Prostate gland (tissue), 2 donors: ENCODE measurements at regions not wholly inside any gene's neighbourhood (a gene's known extent, or its start where the extent isn't known, plus 50 kb on each side); places are given as distances from the start of the nearest gene placed in this dataset.
"Not testable (repeated sequence)": the region's sequence is repeated elsewhere in the genome, so short reads cannot be mapped to it uniquely, and the experiment has no call there.

Source experiments
- DNase-seq: peaks from one replicate; pipeline ENCODE4 v3.0.0-alpha.2; 2019; ENCODE audit warnings: low spot score
- H3K27ac ChIP-seq, 2 donors: fragments of 200-600 bp; sonication (generic); 2 replicates each; pipeline ENCODE4 v1.5.1; 2017 to 2019
- H3K27me3 ChIP-seq: fragments of 200-600 bp; sonication (generic); replicated peaks from 2 replicates; pipeline ENCODE4 v1.5.1; 2019; ENCODE audit not compliant: insufficient read depth
- H3K36me3 ChIP-seq, 2 donors: fragments of 200-600 bp; sonication (generic); 1 replicate in 1 of 2; 2 replicates in 1 of 2; pipeline versions ENCODE4 v1.5.1 to v1.8.1; 2017 to 2019
- H3K4me1 ChIP-seq: fragments of 200-600 bp; sonication (generic); replicated peaks from 2 replicates; pipeline ENCODE4 v1.5.1; 2019
- H3K4me3 ChIP-seq, 2 donors: fragments of 200-600 bp; sonication (generic); 2 replicates each; pipeline ENCODE4 v1.5.1; 2017 to 2019
- H3K9me3 ChIP-seq: fragments of 200-600 bp; sonication (generic); 2 replicates; pipeline ENCODE4 v1.5.1; 2017
- POLR2A ChIP-seq: fragments of 450-650 bp; IDR thresholded peaks from one replicate; pipeline ENCODE4 v1.6.1; 2016; ENCODE audit warnings: antibody characterized with exemption, mild to moderate bottlenecking
- POLR2AphosphoS5 ChIP-seq: sonication (generic); formaldehyde crosslinking; IDR thresholded peaks from one replicate; pipeline ENCODE4 v1.6.1; 2017; ENCODE audit warnings: antibody characterized with exemption
- WGBS: methylation state at CpG from one replicate; pipeline ENCODE4 v1.1.5; 2018; 5-methylcytosine and 5-hydroxymethylcytosine counted together
- intact Hi-C: fragments of 100-400 bp; cut with DNase I; formaldehyde crosslinking; loops from one replicate; pipeline ENCODE4 v1.14.2; 2022
- TF ChIP-seq, protein P1 (sequence below), 4 experiments: fragments of 200-600 bp in 2 of 4; fragments of 450-650 bp in 2 of 4; sonication (generic) in 2 of 4; IDR thresholded peaks; 1 replicate in 3 of 4; 2 replicates in 1 of 4; pipeline ENCODE4 v1.5.1; 2016 to 2019; ENCODE audit warnings: antibody characterized with exemption in 4 of 4, mild to moderate bottlenecking in 2 of 4, moderate library complexity in 2 of 4

DNA sequence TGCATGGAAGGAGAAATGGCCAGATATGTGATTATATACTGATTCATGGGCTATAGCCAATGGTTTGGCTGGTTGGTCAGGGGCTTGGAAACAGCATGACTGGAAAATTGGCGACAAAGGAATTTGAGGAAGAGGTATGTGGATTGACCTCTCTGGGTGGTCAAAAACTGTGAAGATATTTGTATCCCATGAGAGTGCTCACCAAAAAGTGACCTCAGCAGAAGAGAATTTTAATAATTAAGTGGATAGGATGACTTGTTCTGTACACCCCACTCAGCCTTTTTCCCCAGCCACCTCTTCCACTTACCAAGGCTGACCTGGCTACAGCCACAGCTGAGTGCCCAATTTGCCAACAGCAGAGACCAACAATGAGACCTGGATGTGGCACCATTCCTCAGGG, 146.7 kb downstream of the GPR37 start:
- H3K4me1 ChIP-seq = no peaks in the 10 kb centered on the region
- H3K36me3 ChIP-seq = no peaks in the 10 kb centered on the region
- 89% methylated on average over 1 of the region's 1 CpG for WGBS
- no peak for TF ChIP-seq POLR2A
- TF ChIP-seq POLR2AphosphoS5 = no peak
- TF ChIP-seq, protein P1, sequence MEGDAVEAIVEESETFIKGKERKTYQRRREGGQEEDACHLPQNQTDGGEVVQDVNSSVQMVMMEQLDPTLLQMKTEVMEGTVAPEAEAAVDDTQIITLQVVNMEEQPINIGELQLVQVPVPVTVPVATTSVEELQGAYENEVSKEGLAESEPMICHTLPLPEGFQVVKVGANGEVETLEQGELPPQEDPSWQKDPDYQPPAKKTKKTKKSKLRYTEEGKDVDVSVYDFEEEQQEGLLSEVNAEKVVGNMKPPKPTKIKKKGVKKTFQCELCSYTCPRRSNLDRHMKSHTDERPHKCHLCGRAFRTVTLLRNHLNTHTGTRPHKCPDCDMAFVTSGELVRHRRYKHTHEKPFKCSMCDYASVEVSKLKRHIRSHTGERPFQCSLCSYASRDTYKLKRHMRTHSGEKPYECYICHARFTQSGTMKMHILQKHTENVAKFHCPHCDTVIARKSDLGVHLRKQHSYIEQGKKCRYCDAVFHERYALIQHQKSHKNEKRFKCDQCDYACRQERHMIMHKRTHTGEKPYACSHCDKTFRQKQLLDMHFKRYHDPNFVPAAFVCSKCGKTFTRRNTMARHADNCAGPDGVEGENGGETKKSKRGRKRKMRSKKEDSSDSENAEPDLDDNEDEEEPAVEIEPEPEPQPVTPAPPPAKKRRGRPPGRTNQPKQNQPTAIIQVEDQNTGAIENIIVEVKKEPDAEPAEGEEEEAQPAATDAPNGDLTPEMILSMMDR (IDR thresholded peaks at IDR 0.05) = no peak
- no peaks in the 10 kb centered on the region for H3K27me3 ChIP-seq
- intact Hi-C loops = no loop called here
- no peaks in the 10 kb centered on the region for H3K9me3 ChIP-seq
- no peak overlapping the region for H3K4me3 ChIP-seq
- no peak overlapping the region for H3K27ac ChIP-seq
- no peak for DNase-seq

DNA sequence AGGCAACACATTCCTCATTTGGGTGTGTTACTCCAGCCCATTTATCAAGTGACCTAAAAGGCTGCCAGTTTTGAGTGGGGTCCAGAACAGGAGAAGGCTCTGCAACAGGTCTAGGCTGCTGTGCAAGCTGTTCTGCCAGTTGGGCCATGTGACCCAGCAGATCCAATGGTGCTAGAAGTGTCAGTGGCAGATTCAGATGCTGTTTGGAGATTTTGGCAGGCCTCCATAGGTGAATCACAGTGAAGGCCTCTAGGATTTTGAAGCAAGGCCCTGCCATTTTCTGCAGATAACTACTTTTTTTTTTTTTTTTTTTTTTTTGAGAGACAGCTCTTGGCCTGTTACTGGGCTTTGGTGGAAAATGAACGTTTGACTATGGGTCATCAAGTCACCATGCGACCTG, 147.5 kb downstream of the GPR37 start:
- DNase-seq, intact Hi-C loops, H3K9me3 ChIP-seq, H3K27me3 ChIP-seq, H3K4me1 ChIP-seq, H3K4me3 ChIP-seq, H3K27ac ChIP-seq, H3K36me3 ChIP-seq: not testable (repeated sequence)
- 85% methylated on average over 2 of the region's 2 CpGs for WGBS

DNA sequence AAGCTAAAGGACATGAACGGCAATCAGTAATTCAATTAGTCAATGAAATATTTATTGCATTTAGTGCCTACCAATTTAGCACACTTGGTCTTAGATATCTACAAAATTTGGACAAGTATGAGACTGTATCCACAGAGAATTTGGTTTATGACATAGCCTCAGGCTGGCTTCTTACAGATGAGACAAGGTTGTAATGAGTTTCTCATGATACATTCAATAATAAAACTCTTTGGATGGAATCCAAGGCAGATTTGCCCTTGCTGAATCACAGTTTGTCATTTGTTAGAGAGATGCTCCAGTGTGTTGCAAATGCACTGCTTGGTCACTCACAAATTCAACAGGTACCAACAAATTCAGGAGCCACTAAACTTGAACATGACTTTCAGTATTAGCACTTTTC, 162.5 kb downstream of the GPR37 start:
- DNase-seq = no peak
- no peak overlapping the region for H3K4me3 ChIP-seq
- no peaks in the 10 kb centered on the region for H3K9me3 ChIP-seq
- WGBS = 29% methylated on average over 1 of the region's 1 CpG
- TF ChIP-seq, protein P1 (IDR thresholded peaks at IDR 0.05) = no peak
- no peak for TF ChIP-seq POLR2A
- TF ChIP-seq POLR2AphosphoS5 = no peak
- H3K36me3 ChIP-seq = no peaks in the 10 kb centered on the region
- no peak overlapping the region for H3K27ac ChIP-seq
- intact Hi-C loops = no loop called here
- no peaks in the 10 kb centered on the region for H3K4me1 ChIP-seq
- no peaks in the 10 kb centered on the region for H3K27me3 ChIP-seq

DNA sequence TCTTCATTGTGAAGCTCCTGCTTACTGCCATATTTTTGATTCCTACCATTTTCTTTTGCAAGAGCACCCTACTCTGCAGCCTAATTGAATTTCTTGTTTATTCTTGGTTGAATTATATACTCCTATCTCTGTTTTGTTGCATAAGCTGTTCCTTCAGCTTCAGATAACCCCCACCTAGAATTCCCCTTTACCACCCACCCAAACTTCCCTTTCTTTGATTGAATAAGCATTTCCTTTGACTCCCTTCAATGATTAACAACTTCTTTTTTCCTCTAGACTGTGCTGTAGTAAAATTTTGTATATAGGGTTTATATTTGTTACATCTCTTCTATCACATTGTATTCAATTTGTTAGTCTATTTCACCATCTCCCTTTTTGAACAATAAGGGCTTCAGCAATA, 168.1 kb downstream of the GPR37 start:
- H3K27me3 ChIP-seq = no peaks in the 10 kb centered on the region
- H3K27ac ChIP-seq = no peak overlapping the region
- DNase-seq = no peak
- H3K4me3 ChIP-seq = no peak overlapping the region
- TF ChIP-seq POLR2AphosphoS5 = no peak
- TF ChIP-seq POLR2A = no peak
- TF ChIP-seq, protein P1 (IDR thresholded peaks at IDR 0.05) = no peak
- H3K4me1 ChIP-seq = no peaks in the 10 kb centered on the region
- intact Hi-C loops = no loop called here
- no peaks in the 10 kb centered on the region for H3K36me3 ChIP-seq
- H3K9me3 ChIP-seq = no peaks in the 10 kb centered on the region

DNA sequence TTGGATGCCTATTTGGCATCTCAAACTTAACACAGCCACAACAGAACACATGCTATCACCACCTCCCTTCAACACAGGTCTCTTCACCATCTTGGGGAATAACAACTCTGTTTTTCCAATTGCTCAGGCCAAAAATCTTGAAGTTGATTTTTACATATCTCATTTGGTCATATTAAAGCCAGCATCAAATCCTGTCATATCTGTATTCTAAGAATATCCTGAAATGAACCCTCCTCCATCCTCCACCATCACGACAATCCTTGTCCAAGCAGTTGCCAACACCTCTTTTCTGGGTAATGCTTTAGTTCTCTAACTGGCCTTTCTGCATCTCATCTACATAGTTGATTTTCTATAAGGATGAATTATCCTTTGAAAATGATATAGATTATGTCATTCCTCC, 168.7 kb downstream of the GPR37 start:
- 94% methylated on average over 1 of the region's 1 CpG for WGBS

More for the DNA sequence above, 168.7 kb downstream of the GPR37 start:
- no peaks in the 10 kb centered on the region for H3K9me3 ChIP-seq
- no peaks in the 10 kb centered on the region for H3K27me3 ChIP-seq
- DNase-seq = no peak
- intact Hi-C loops = no loop called here
- no peaks in the 10 kb centered on the region for H3K36me3 ChIP-seq
- TF ChIP-seq, protein P1 (IDR thresholded peaks at IDR 0.05) = no peak
- TF ChIP-seq POLR2AphosphoS5 = no peak
- TF ChIP-seq POLR2A = no peak
- H3K4me3 ChIP-seq = no peak overlapping the region
- no peaks in the 10 kb centered on the region for H3K4me1 ChIP-seq
- no peak overlapping the region for H3K27ac ChIP-seq
